ENCODE measurements at regions not wholly inside any gene's neighbourhood (a gene's known extent, or its start where the extent isn't known, plus 50 kb on each side); places are given as distances from the start of the nearest gene placed in this dataset.

- intact Hi-C loops (cut with DNase I; ENCODE audit: low total_unique reads): no loop called here
- Histone ChIP-seq H3K4me3 (no peak overlapping the region), H3K9me3 (no peaks in the 10 kb centered on the region), H3K4me1 (no peaks in the 10 kb centered on the region), H3K36me3 (no peaks in the 10 kb centered on the region), H3K27ac (no peak overlapping the region), H3K27me3 (no peaks in the 10 kb centered on the region)
- no peak for TF ChIP-seq CTCF (IDR thresholded peaks at IDR 0.05)
- no peak for DNase-seq
Observed at GRCh38 chr15:96736384-96736783, 405.9 kb downstream of the NR2F2 start.

DNA sequence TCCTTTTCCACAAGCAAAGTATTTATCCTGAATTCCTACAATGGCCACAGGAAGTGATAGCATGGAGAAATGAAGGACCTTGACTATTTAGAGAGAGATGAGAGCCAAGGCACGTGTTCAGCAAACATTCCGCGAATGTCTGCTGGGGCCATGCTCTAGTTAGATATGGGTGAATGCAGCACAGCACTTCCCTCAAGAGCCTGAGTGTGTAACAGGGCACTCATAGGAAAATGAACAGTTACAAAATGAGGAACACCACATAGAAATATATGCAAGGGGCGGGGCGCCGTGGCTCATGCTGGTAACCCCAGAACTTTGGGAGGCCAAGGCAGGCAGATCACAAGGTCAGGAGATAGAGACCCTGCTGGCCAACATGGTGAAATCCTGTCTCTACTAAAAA lies 406.9 kb downstream of the NR2F2 start:
- H3K27me3 ChIP-seq: no peaks in the 10 kb centered on the region
- H3K9me3 ChIP-seq: no peaks in the 10 kb centered on the region
- intact Hi-C loops (cut with DNase I; ENCODE audit: low total_unique reads): no loop called here
- no peaks in the 10 kb centered on the region for H3K4me1 ChIP-seq
- no peak overlapping the region for H3K27ac ChIP-seq
- H3K36me3 ChIP-seq: no peaks in the 10 kb centered on the region
- no peak overlapping the region for H3K4me3 ChIP-seq
- DNase-seq: no peak
- TF ChIP-seq CTCF (IDR thresholded peaks at IDR 0.05): no peak

GRCh38 chr15:96746665-96747064 lies 416.2 kb downstream of the NR2F2 start:
- no peaks in the 10 kb centered on the region for H3K4me1 ChIP-seq
- no peak overlapping the region for H3K4me3 ChIP-seq
- H3K27ac ChIP-seq: no peak overlapping the region
- TF ChIP-seq CTCF (IDR thresholded peaks at IDR 0.05): no peak
- H3K9me3 ChIP-seq: no peaks in the 10 kb centered on the region
- no peaks in the 10 kb centered on the region for H3K27me3 ChIP-seq
- intact Hi-C loops (cut with DNase I; ENCODE audit: low total_unique reads): no loop called here
- no peak for DNase-seq
- H3K36me3 ChIP-seq: no peaks in the 10 kb centered on the region

GRCh38 chr15:96747291-96747690 lies 416.8 kb downstream of the NR2F2 start:
- Histone ChIP-seq H3K4me3 (no peak overlapping the region), H3K36me3 (no peaks in the 10 kb centered on the region), H3K4me1 (no peaks in the 10 kb centered on the region), H3K27ac (no peak overlapping the region), H3K27me3 (no peaks in the 10 kb centered on the region), H3K9me3 (no peaks in the 10 kb centered on the region)
- intact Hi-C loops (cut with DNase I; ENCODE audit: low total_unique reads): no loop called here
- DNase-seq: no peak
- no peak for TF ChIP-seq CTCF (IDR thresholded peaks at IDR 0.05)

- Histone ChIP-seq H3K27ac (no peak overlapping the region), H3K36me3 (no peaks in the 10 kb centered on the region), H3K4me1 (no peaks in the 10 kb centered on the region), H3K4me3 (no peak overlapping the region), H3K9me3 (no peaks in the 10 kb centered on the region), H3K27me3 (no peaks in the 10 kb centered on the region)
- DNase-seq: no peak
- no peak for TF ChIP-seq CTCF (IDR thresholded peaks at IDR 0.05)
- intact Hi-C loops (cut with DNase I; ENCODE audit: low total_unique reads): no loop called here
Observed at GRCh38 chr15:96750361-96750760, 419.9 kb downstream of the NR2F2 start.

DNA sequence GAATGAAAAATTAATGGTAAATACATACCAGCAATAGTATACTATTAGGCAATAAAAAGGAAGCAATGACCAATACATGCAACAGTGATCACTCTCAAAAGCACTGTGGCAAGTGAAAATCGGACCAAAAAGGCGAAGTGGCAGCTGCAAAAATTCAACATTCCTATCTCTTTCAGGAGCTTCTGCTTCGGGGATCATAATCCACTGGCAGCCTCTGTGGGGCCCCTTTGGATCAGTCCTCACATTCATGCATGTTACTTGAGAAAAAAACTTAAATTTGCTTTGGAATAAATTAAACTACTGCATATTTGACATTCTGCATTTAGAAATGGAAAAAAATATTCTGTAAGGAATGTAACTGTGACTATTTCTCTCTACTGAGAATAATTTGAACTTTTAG lies 425.6 kb downstream of the NR2F2 start:
- no peak for DNase-seq
- Histone ChIP-seq H3K4me1 (no peaks in the 10 kb centered on the region), H3K27me3 (no peaks in the 10 kb centered on the region), H3K27ac (no peak overlapping the region), H3K4me3 (no peak overlapping the region), H3K9me3 (peaks cover 0 to 3% (median 0%) of the 10 kb centered on the region in 3 donors), H3K36me3 (no peaks in the 10 kb centered on the region)
- no peak for TF ChIP-seq CTCF (IDR thresholded peaks at IDR 0.05)
- intact Hi-C loops (cut with DNase I; ENCODE audit: low total_unique reads): no loop called here

All from tibial artery (tissue), 4 donors.